ENCODE measurements at regions not wholly inside any gene's neighbourhood (a gene's known extent, or its start where the extent isn't known, plus 50 kb on each side); places are given as distances from the start of the nearest gene placed in this dataset.
"Not testable (repeated sequence)": the region's sequence is repeated elsewhere in the genome, so short reads cannot be mapped to it uniquely, and the experiment has no call there.

GRCh38 chr4:57324673-57325307 is 214.6 kb upstream of the IGFBP7 start:
- no peak for DNase-seq (ENCODE audit: low read depth)

- DNase-seq (ENCODE audit: low read depth), result no peak
These were observed 210.7 kb upstream of the IGFBP7 start for GRCh38 chr4:57320849-57321248.

GRCh38 chr4:57320217-57320616 is 210.0 kb upstream of the IGFBP7 start:
- DNase-seq (ENCODE audit: low read depth), result no peak

GRCh38 chr4:57318703-57319102 is 208.5 kb upstream of the IGFBP7 start:
- no peak for DNase-seq (ENCODE audit: low read depth)

GRCh38 chr4:57314636-57315035 is 204.5 kb upstream of the IGFBP7 start:
- DNase-seq (ENCODE audit: low read depth), result no peak

GRCh38 chr4:57312296-57312695 is 202.1 kb upstream of the IGFBP7 start:
- DNase-seq (ENCODE audit: low read depth), result no peak

- DNase-seq (ENCODE audit: low read depth), result no peak
These were observed 199.5 kb upstream of the IGFBP7 start for GRCh38 chr4:57309658-57310057.

GRCh38 chr4:57308301-57308700 is 198.1 kb upstream of the IGFBP7 start:
- no peak for DNase-seq (ENCODE audit: low read depth)

GRCh38 chr4:57305836-57306235 is 195.7 kb upstream of the IGFBP7 start:
- DNase-seq (ENCODE audit: low read depth), result no peak

GRCh38 chr4:57303012-57303751 is 193.0 kb upstream of the IGFBP7 start:
- no peak for DNase-seq (ENCODE audit: low read depth)

GRCh38 chr4:57300300-57300699 is 190.1 kb upstream of the IGFBP7 start:
- not testable (repeated sequence) for DNase-seq (ENCODE audit: low read depth)

- peak; percentile 0 for DNase-seq (ENCODE audit: low read depth)
These were observed 181.7 kb upstream of the IGFBP7 start for GRCh38 chr4:57291911-57292310.

- DNase-seq (ENCODE audit: low read depth), result no peak
These were observed 177.8 kb upstream of the IGFBP7 start for GRCh38 chr4:57287687-57288604.

- no peak for DNase-seq (ENCODE audit: low read depth)
These were observed 172.7 kb upstream of the IGFBP7 start for GRCh38 chr4:57282933-57283310.

- no peak for DNase-seq (ENCODE audit: low read depth)
These were observed 170.3 kb upstream of the IGFBP7 start for GRCh38 chr4:57280481-57280880.

GRCh38 chr4:57278780-57279179 is 168.6 kb upstream of the IGFBP7 start:
- DNase-seq (ENCODE audit: low read depth), result no peak

- no peak for DNase-seq (ENCODE audit: low read depth)
These were observed 163.9 kb upstream of the IGFBP7 start for GRCh38 chr4:57274082-57274481.

- DNase-seq (ENCODE audit: low read depth), result peak; percentile 11
These were observed 160.2 kb upstream of the IGFBP7 start for GRCh38 chr4:57270346-57270745.

GRCh38 chr4:57265831-57266582 is 155.8 kb upstream of the IGFBP7 start:
- no peak for DNase-seq (ENCODE audit: low read depth)

GRCh38 chr4:57254754-57255153 is 144.6 kb upstream of the IGFBP7 start:
- DNase-seq (ENCODE audit: low read depth), result no peak

GRCh38 chr4:57249083-57249482 is 138.9 kb upstream of the IGFBP7 start:
- no peak for DNase-seq (ENCODE audit: low read depth)

- DNase-seq (ENCODE audit: low read depth), result no peak
These were observed 132.9 kb upstream of the IGFBP7 start for GRCh38 chr4:57243076-57243475.
